ENCODE measurements at regions not wholly inside any gene's neighbourhood (a gene's known extent, or its start where the extent isn't known, plus 50 kb on each side); places are given as distances from the start of the nearest gene placed in this dataset.

DNA sequence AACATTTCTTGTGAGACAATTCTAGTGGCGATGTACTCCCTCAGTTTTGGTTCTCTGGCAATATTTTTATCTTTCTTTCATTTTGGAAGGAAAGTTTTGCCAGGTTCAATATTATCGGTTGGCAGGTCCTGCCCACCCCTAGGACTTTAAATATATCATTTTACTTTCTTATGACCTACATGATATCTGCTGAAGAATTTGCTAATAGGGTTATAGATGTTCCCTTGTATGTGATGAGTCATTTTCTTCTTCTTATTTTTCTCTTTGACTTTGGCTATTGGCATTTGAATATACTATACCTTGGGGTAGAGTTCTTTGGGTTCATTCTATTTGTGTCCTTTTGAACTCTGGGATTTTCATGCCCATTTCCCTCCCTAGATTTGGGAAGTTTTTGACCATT is 89.7 kb downstream of the GMNC start:
- TF ChIP-seq, protein P1, sequence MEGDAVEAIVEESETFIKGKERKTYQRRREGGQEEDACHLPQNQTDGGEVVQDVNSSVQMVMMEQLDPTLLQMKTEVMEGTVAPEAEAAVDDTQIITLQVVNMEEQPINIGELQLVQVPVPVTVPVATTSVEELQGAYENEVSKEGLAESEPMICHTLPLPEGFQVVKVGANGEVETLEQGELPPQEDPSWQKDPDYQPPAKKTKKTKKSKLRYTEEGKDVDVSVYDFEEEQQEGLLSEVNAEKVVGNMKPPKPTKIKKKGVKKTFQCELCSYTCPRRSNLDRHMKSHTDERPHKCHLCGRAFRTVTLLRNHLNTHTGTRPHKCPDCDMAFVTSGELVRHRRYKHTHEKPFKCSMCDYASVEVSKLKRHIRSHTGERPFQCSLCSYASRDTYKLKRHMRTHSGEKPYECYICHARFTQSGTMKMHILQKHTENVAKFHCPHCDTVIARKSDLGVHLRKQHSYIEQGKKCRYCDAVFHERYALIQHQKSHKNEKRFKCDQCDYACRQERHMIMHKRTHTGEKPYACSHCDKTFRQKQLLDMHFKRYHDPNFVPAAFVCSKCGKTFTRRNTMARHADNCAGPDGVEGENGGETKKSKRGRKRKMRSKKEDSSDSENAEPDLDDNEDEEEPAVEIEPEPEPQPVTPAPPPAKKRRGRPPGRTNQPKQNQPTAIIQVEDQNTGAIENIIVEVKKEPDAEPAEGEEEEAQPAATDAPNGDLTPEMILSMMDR (conservative IDR thresholded peaks at IDR 0.05 in 1 of 2, IDR thresholded peaks at IDR 0.05 in 1 of 2; ENCODE audit: low read depth in 1 of 2, low read length in 2 of 2) = no peak
- TF ChIP-seq EZH2 (IDR thresholded peaks at IDR 0.05; ENCODE audit: low read length, missing control alignments) = no peak

Data from fibroblast of lung (primary cell).